Spleen (tissue), 11 donors: ENCODE measurements at regions not wholly inside any gene's neighbourhood (a gene's known extent, or its start where the extent isn't known, plus 50 kb on each side); places are given as distances from the start of the nearest gene placed in this dataset.

Source experiments
- DNase-seq: peaks from one replicate; pipeline ENCODE4 v3.0.0-alpha.2; 2020
- H3K27ac ChIP-seq, 8 donors: fragments of 200-600 bp; sonication (generic) in 7 of 8; 1 replicate in 4 of 8; 2 replicates in 4 of 8; pipeline versions ENCODE4 v1.5.0 to v1.8.0; 2016 to 2021; ENCODE audit warnings: inconsistent platforms in 4 of 8, mild to moderate bottlenecking in 4 of 8, moderate library complexity in 1 of 8
- H3K27me3 ChIP-seq, 7 donors: fragments of 200-600 bp; sonication (generic) in 6 of 7; replicated peaks in 1 of 7; 1 replicate in 4 of 7; 2 replicates in 3 of 7; pipeline versions ENCODE4 v1.5.0 to v1.8.0; 2016 to 2021; ENCODE audit warnings: inconsistent platforms in 3 of 7, mild to moderate bottlenecking in 1 of 7
- H3K36me3 ChIP-seq, 6 donors: fragments of 200-600 bp; sonication (generic) in 5 of 6; 1 replicate in 4 of 6; 2 replicates in 2 of 6; pipeline versions ENCODE4 v1.5.0 to v1.8.0; 2016 to 2021; ENCODE audit warnings: inconsistent platforms in 2 of 6
- H3K4me1 ChIP-seq, 6 donors: fragments of 200-600 bp; sonication (generic) in 5 of 6; 1 replicate in 3 of 6; 2 replicates in 3 of 6; pipeline versions ENCODE4 v1.5.0 to v1.8.0; 2016 to 2021; ENCODE audit warnings: inconsistent platforms in 3 of 6
- H3K4me3 ChIP-seq, 8 donors: fragments of 200-600 bp; sonication (generic) in 7 of 8; 1 replicate in 4 of 8; 2 replicates in 4 of 8; pipeline versions ENCODE4 v1.5.0 to v1.8.0; 2016 to 2021; ENCODE audit warnings: inconsistent platforms in 4 of 8, mild to moderate bottlenecking in 4 of 8, moderate library complexity in 2 of 8
- H3K9me3 ChIP-seq, 8 donors: fragments of 200-600 bp; sonication (generic) in 7 of 8; 1 replicate in 4 of 8; 2 replicates in 4 of 8; pipeline versions ENCODE4 v1.5.0 to v1.8.0; 2016 to 2021; ENCODE audit warnings: inconsistent platforms in 4 of 8
- POLR2A ChIP-seq, 3 donors: fragments of 450-650 bp; IDR thresholded peaks; one replicate each; pipeline ENCODE4 v1.5.1; 2017; ENCODE audit warnings: antibody characterized with exemption in 3 of 3, mild to moderate bottlenecking in 1 of 3
- POLR2AphosphoS5 ChIP-seq, 3 donors: sonication (generic); formaldehyde crosslinking; IDR thresholded peaks; one replicate each; pipeline ENCODE4 v1.5.1; 2017; ENCODE audit warnings: antibody characterized with exemption in 3 of 3
- WGBS, 5 donors: extraction: QIAGEN DNeasy Blood & Tissue Kit in 3 of 5; methylation state at CpG; one replicate each; pipeline versions ENCODE4 v1.1.5 to v1.1.7; 2013 to 2018; 5-methylcytosine and 5-hydroxymethylcytosine counted together
- intact Hi-C: fragments of 100-400 bp; cut with DNase I; formaldehyde crosslinking; loops from one replicate; pipeline ENCODE4 v1.15.0; 2023; ENCODE audit warnings: low total_unique reads
- TF ChIP-seq, protein P1 (sequence below), 11 experiments: fragments of 200-600 bp in 7 of 11; fragments of 450-650 bp in 4 of 11; sonication (generic) in 4 of 11; IDR thresholded peaks in 8 of 11; conservative IDR thresholded peaks in 3 of 11; 1 replicate in 7 of 11; 2 replicates in 4 of 11; pipeline versions ENCODE4 v1.4.0 to v1.8.0; 2016 to 2021; ENCODE audit warnings: antibody characterized with exemption in 11 of 11, inconsistent platforms in 4 of 11, mild to moderate bottlenecking in 1 of 11
- donor health status: healthy with polysubstance abuse.
- donor health status: DM: no; HTN: no; CAD: no; lungs with moderate emphysema.
- donor health status: DM: no; HTN: no; CAD: no.
- donor health status: Bipolar disorder and iron deficiency.
- donor health status: healthy.
- donor health status: DM: no; HTN: no; CAD: no.
- donor health status: DM: yes; HTN: yes; CAD: no.

DNA sequence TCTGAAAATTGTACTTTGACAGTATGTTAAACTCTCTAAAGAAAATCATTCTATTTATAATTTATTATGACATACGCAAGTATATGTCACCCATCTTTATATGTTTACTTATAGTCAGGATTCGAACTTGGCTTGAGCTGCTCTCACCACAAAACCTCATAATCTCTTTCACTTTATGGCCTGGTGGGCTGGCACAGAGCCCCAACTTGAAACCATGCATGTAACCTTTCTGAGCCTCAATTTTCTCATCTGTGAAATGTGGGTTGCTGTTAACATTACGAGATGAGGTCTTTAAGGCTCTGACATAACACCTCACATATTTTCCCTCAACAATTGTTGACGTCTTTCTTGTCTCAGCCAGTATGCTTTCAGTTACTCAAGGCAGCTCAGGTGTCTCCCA, 69.4 kb upstream of the PFN2 start:
- 75 to 90% (median 83%) methylated on average over 4 of the region's 4 CpGs for WGBS, 5 donors
- no peak for DNase-seq
- Histone ChIP-seq H3K27me3 (peaks cover 0 to 5% (median 0%) of the 10 kb centered on the region in 7 donors), H3K4me3 (no peak overlapping the region), H3K9me3 (peaks cover 0 to 35% (median 26%) of the 10 kb centered on the region in 8 donors), H3K27ac (no peak overlapping the region), H3K36me3 (no peaks in the 10 kb centered on the region), H3K4me1 (no peaks in the 10 kb centered on the region)
- intact Hi-C loops, result no loop called here
- no peak for TF ChIP-seq POLR2A (IDR thresholded peaks at IDR 0.05)
- TF ChIP-seq, protein P1, sequence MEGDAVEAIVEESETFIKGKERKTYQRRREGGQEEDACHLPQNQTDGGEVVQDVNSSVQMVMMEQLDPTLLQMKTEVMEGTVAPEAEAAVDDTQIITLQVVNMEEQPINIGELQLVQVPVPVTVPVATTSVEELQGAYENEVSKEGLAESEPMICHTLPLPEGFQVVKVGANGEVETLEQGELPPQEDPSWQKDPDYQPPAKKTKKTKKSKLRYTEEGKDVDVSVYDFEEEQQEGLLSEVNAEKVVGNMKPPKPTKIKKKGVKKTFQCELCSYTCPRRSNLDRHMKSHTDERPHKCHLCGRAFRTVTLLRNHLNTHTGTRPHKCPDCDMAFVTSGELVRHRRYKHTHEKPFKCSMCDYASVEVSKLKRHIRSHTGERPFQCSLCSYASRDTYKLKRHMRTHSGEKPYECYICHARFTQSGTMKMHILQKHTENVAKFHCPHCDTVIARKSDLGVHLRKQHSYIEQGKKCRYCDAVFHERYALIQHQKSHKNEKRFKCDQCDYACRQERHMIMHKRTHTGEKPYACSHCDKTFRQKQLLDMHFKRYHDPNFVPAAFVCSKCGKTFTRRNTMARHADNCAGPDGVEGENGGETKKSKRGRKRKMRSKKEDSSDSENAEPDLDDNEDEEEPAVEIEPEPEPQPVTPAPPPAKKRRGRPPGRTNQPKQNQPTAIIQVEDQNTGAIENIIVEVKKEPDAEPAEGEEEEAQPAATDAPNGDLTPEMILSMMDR (IDR thresholded peaks at IDR 0.05 in 8 of 11, conservative IDR thresholded peaks at IDR 0.05 in 3 of 11), result no peak
- no peak for TF ChIP-seq POLR2AphosphoS5 (IDR thresholded peaks at IDR 0.05)

DNA sequence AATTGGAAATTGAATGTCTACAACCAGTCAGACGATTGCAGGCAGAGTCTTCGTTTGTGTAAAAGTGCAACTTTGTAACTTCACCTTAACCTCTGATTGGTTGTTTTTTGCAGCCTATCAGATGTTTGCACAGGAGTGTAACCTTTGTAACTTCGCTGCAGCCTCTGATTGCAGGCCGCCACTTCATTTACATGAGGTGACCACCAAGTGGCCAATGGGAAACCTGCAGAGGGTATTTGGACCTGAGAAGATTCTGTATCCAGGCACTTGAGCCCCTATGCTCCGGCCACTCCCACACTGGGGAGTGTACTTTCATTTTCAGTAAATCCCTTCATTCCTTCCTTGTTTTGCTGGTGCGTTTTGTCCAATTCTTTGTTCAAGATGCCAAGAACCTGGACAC, 68.1 kb upstream of the PFN2 start:
- Histone ChIP-seq H3K27ac (no peak overlapping the region), H3K4me1 (no peaks in the 10 kb centered on the region), H3K4me3 (no peak overlapping the region), H3K9me3 (peaks cover 0 to 35% (median 26%) of the 10 kb centered on the region in 8 donors), H3K27me3 (peaks cover 0 to 5% (median 0%) of the 10 kb centered on the region in 7 donors), H3K36me3 (no peaks in the 10 kb centered on the region)
- intact Hi-C loops, result no loop called here
- DNase-seq, result no peak
- 83 to 93% (median 87%) methylated on average over 6 of the region's 6 CpGs for WGBS, 5 donors
- no peak for TF ChIP-seq POLR2AphosphoS5 (IDR thresholded peaks at IDR 0.05)
- no peak for TF ChIP-seq POLR2A (IDR thresholded peaks at IDR 0.05)
- TF ChIP-seq, protein P1 (IDR thresholded peaks at IDR 0.05 in 8 of 11, conservative IDR thresholded peaks at IDR 0.05 in 3 of 11), result no peak

DNA sequence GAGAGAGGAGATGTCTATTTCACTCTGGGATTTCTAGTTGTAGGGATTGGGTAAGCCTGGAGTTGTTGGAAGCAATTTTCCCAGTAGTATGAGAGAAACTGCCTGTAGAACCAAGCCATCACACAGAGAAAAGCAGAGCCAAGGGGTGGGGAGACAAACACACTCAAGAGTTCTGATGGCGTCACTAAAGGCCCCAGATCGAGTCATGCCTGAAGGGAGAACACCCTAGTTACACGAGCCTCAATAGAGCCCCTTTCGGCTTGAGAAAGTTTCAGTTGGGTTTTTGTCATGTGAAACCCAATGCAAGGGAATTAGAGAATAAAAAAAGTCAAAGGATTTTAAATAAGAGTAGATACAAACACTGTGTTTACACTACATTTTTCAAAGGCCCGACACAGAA, 66.1 kb upstream of the PFN2 start:
- no peak for DNase-seq
- Histone ChIP-seq H3K9me3 (peaks cover 0 to 17% (median 11%) of the 10 kb centered on the region in 8 donors), H3K4me3 (no peak overlapping the region), H3K4me1 (no peaks in the 10 kb centered on the region), H3K36me3 (no peaks in the 10 kb centered on the region), H3K27ac (no peak overlapping the region), H3K27me3 (peaks cover 0 to 16% (median 0%) of the 10 kb centered on the region in 7 donors)
- 86 to 93% (median 89%) methylated on average over 5 of the region's 5 CpGs for WGBS, 5 donors
- intact Hi-C loops, result no loop called here
- no peak for TF ChIP-seq POLR2AphosphoS5 (IDR thresholded peaks at IDR 0.05)
- TF ChIP-seq, protein P1 (IDR thresholded peaks at IDR 0.05 in 8 of 11, conservative IDR thresholded peaks at IDR 0.05 in 3 of 11), result no peak
- TF ChIP-seq POLR2A (IDR thresholded peaks at IDR 0.05), result no peak

DNA sequence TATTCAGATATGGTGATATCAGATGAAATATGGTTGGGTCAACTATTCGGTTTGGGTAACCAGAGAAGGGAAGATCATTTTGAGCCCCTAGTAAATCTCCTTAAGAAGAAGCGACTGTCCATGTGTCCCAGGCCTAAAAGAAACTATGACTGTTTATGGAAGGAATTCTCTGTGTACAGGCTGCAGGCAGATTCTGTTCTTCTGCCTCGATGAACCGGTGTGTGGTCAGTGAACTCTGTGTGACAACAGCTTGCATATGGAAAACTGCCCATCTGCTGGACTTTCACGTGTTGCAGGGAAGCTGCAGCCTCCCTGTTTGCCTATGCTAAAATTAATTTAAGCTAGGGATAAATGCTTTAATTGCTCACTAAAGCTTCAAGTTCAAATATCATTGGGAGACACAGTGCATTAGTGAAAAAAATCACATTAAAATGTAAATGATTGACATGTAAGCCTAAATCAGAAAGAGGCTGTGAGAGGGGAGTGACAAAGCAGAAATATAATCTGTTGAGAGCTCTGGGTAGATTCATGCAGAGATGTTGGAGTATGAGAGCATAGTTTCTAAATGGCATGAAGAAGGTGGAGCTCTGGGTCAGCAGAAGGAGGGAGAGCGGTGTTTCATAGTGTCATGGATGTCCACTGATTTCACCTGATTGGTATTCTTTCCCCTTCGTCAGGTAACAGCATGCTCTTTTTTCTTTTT, 65.4 kb upstream of the PFN2 start:
- Histone ChIP-seq H3K9me3 (peaks cover 0 to 10% (median 4%) of the 10 kb centered on the region in 8 donors), H3K4me1 (no peaks in the 10 kb centered on the region), H3K27ac (no peak overlapping the region), H3K27me3 (peaks cover 0 to 20% (median 0%) of the 10 kb centered on the region in 7 donors), H3K36me3 (no peaks in the 10 kb centered on the region), H3K4me3 (no peak overlapping the region)
- intact Hi-C loops, result no loop called here
- TF ChIP-seq, protein P1 (IDR thresholded peaks at IDR 0.05 in 8 of 11, conservative IDR thresholded peaks at IDR 0.05 in 3 of 11), result no peak
- TF ChIP-seq POLR2A (IDR thresholded peaks at IDR 0.05) (no peak), POLR2AphosphoS5 (IDR thresholded peaks at IDR 0.05) (no peak)
- WGBS, 5 donors, result 84 to 90% (median 87%) methylated on average over 7 of the region's 7 CpGs
- no peak for DNase-seq
